RWPE2 (cell line): ENCODE measurements at regions not wholly inside any gene's neighbourhood (a gene's known extent, or its start where the extent isn't known, plus 50 kb on each side); places are given as distances from the start of the nearest gene placed in this dataset.

Source experiments
- ATAC-seq: fragments of 200-7000 bp; cut with Tn5 transposase; 3 replicates; pipeline ENCODE4 v1.9.1; 2021; ENCODE audit warnings: low read depth
- DNase-seq: peaks from one replicate; pipeline ENCODE4 v3.0.0-alpha.2; 2020; ENCODE audit warnings: low spot score
- H3K27ac ChIP-seq: fragments of 450-650 bp; 2 replicates; pipeline ENCODE4 v1.5.1; 2017; ENCODE audit warnings: mild to moderate bottlenecking; ENCODE audit not compliant: poor library complexity, severe bottlenecking
- H3K27me3 ChIP-seq: fragments of 250-450 bp; sonication (Bioruptor Pico); 2 replicates; pipeline ENCODE4 v1.5.1; 2021; ENCODE audit warnings: mild to moderate bottlenecking, moderate library complexity; ENCODE audit not compliant: insufficient read depth, poor library complexity, severe bottlenecking
- H3K36me3 ChIP-seq: fragments of 250-450 bp; sonication (Bioruptor Pico); 2 replicates; pipeline ENCODE4 v1.5.1; 2020; ENCODE audit warnings: low read depth, mild to moderate bottlenecking, moderate library complexity
- H3K4me1 ChIP-seq: fragments of 250-450 bp; sonication (Bioruptor Pico); 2 replicates; pipeline ENCODE4 v1.5.1; 2021; ENCODE audit warnings: mild to moderate bottlenecking, moderate library complexity; ENCODE audit not compliant: insufficient read depth, poor library complexity, severe bottlenecking
- H3K4me3 ChIP-seq: fragments of 250-450 bp; sonication (Bioruptor Pico); 2 replicates; pipeline ENCODE4 v1.5.1; 2021; ENCODE audit warnings: mild to moderate bottlenecking, moderate library complexity; ENCODE audit not compliant: severe bottlenecking
- H3K9me3 ChIP-seq: fragments of 250-450 bp; sonication (Bioruptor Pico); 2 replicates; pipeline ENCODE4 v1.5.1; 2021; ENCODE audit warnings: mild to moderate bottlenecking, moderate library complexity; ENCODE audit not compliant: severe bottlenecking
- TF ChIP-seq, protein P1 (sequence below): fragments of 450-650 bp; IDR thresholded peaks from one replicate; pipeline ENCODE4 v1.5.1; 2017; ENCODE audit warnings: mild to moderate bottlenecking, moderate library complexity; ENCODE audit not compliant: poor library complexity, severe bottlenecking

DNA sequence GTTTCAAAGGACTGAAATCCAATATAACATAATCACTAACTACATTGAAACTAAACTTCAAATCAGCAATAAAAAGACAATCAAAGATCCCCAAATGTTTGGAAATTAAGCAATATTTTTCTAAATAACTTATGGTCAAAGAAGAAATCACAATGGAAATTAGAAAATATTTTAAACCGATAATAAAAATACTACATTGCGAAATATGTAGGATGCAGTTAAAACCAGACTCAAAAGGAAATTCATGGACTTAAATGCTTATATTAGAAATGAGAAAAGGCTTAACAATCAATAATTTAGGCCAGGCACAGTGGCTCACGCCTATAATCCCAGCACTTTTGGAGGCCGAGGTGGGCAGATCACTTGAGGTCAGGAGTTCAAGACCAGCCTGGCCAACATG is 79.0 kb upstream of the HAAO start:
- peaks cover 2% of the 10 kb centered on the region for H3K9me3 ChIP-seq
- no peak overlapping the region for H3K4me3 ChIP-seq
- TF ChIP-seq, protein P1, sequence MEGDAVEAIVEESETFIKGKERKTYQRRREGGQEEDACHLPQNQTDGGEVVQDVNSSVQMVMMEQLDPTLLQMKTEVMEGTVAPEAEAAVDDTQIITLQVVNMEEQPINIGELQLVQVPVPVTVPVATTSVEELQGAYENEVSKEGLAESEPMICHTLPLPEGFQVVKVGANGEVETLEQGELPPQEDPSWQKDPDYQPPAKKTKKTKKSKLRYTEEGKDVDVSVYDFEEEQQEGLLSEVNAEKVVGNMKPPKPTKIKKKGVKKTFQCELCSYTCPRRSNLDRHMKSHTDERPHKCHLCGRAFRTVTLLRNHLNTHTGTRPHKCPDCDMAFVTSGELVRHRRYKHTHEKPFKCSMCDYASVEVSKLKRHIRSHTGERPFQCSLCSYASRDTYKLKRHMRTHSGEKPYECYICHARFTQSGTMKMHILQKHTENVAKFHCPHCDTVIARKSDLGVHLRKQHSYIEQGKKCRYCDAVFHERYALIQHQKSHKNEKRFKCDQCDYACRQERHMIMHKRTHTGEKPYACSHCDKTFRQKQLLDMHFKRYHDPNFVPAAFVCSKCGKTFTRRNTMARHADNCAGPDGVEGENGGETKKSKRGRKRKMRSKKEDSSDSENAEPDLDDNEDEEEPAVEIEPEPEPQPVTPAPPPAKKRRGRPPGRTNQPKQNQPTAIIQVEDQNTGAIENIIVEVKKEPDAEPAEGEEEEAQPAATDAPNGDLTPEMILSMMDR: no peak
- H3K36me3 ChIP-seq: no peaks in the 10 kb centered on the region
- H3K27me3 ChIP-seq: no peaks in the 10 kb centered on the region
- no peak overlapping the region for H3K27ac ChIP-seq
- peaks cover 5% of the 10 kb centered on the region for H3K4me1 ChIP-seq
- ATAC-seq: no peak
- no peak for DNase-seq

DNA sequence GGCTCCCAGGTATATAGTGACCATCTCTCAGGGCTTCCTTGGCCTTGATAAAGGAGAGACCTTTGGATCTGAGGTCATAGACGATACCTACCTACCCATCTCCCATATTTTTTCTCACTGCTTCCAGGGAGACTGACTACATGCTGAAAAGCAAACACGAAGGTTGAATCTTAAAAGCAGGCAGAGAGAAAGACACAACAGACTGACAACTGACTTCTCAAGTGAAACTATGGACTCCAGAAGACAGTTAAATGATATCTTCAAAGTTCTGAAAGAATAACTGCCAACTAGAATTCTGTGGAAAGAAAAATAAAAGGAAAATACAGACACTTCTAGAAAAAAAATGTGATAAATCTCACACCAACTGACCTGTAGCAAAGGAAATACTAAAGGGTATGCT is 76.5 kb upstream of the HAAO start:
- DNase-seq (no peak), ATAC-seq (no peak)
- no peak overlapping the region for H3K27ac ChIP-seq
- no peaks in the 10 kb centered on the region for H3K36me3 ChIP-seq
- peaks cover 5% of the 10 kb centered on the region for H3K4me1 ChIP-seq
- TF ChIP-seq, protein P1: no peak
- H3K4me3 ChIP-seq: no peak overlapping the region
- H3K27me3 ChIP-seq: no peaks in the 10 kb centered on the region
- H3K9me3 ChIP-seq: peaks cover 2% of the 10 kb centered on the region

GRCh38 chr2:42868096-42868495 is 75.7 kb upstream of the HAAO start:
- no peaks in the 10 kb centered on the region for H3K27me3 ChIP-seq
- peaks cover 2% of the 10 kb centered on the region for H3K9me3 ChIP-seq
- H3K4me3 ChIP-seq: no peak overlapping the region
- TF ChIP-seq, protein P1: no peak
- no peaks in the 10 kb centered on the region for H3K36me3 ChIP-seq
- ATAC-seq: no peak
- no peak overlapping the region for H3K27ac ChIP-seq
- no peak for DNase-seq
- peaks cover 5% of the 10 kb centered on the region for H3K4me1 ChIP-seq

- H3K9me3 ChIP-seq: peaks cover 2% of the 10 kb centered on the region
- peak; percentile 6 for DNase-seq
- no peak for ATAC-seq
- H3K4me3 ChIP-seq: no peak overlapping the region
- no peak overlapping the region for H3K27ac ChIP-seq
- H3K4me1 ChIP-seq: no peaks in the 10 kb centered on the region
- H3K27me3 ChIP-seq: no peaks in the 10 kb centered on the region
- TF ChIP-seq, protein P1: no peak
- H3K36me3 ChIP-seq: no peaks in the 10 kb centered on the region
These were observed 75.0 kb upstream of the HAAO start for GRCh38 chr2:42867093-42868065.
